ENCODE measurements at regions not wholly inside any gene's neighbourhood (a gene's known extent, or its start where the extent isn't known, plus 50 kb on each side); places are given as distances from the start of the nearest gene placed in this dataset.

GRCh38 chr12:88878295-88878694 is 298.0 kb upstream of the KITLG start:
- TF ChIP-seq POLR2A (IDR thresholded peaks at IDR 0.05) (no peak), CTCF (IDR thresholded peaks at IDR 0.05) (no peak)
- intact Hi-C loops (cut with DNase I), result no loop called here
- Histone ChIP-seq H3K36me3 (no peaks in the 10 kb centered on the region), H3K27me3 (no peaks in the 10 kb centered on the region), H3K9me3 (peaks cover 0 to 2% (median 0%) of the 10 kb centered on the region in 12 donors), H3K4me3 (no peak overlapping the region), H3K27ac (no peak overlapping the region), H3K4me1 (no peaks in the 10 kb centered on the region)
- 54 to 72% (median 69%) methylated on average over 2 of the region's 2 CpGs for WGBS, 4 donors
- DNase-seq (no peak), ATAC-seq (no peak)

GRCh38 chr12:88876857-88877256 is 296.6 kb upstream of the KITLG start:
- Histone ChIP-seq H3K4me1 (no peaks in the 10 kb centered on the region), H3K4me3 (no peak overlapping the region), H3K36me3 (no peaks in the 10 kb centered on the region), H3K27ac (no peak overlapping the region), H3K27me3 (no peaks in the 10 kb centered on the region), H3K9me3 (peaks cover 0 to 2% (median 0%) of the 10 kb centered on the region in 12 donors)
- TF ChIP-seq CTCF (IDR thresholded peaks at IDR 0.05), result no peak
- TF ChIP-seq POLR2A (IDR thresholded peaks at IDR 0.05), result no peak
- DNase-seq, result no peak
- ATAC-seq, result no peak
- intact Hi-C loops (cut with DNase I), result no loop called here
- 94 to 99% (median 96%) methylated on average over 2 of the region's 2 CpGs for WGBS, 4 donors

- Histone ChIP-seq H3K27ac (no peak overlapping the region), H3K4me3 (no peak overlapping the region), H3K27me3 (no peaks in the 10 kb centered on the region), H3K4me1 (peaks cover 0 to 20% (median 0%) of the 10 kb centered on the region in 12 donors), H3K9me3 (no peaks in the 10 kb centered on the region), H3K36me3 (no peaks in the 10 kb centered on the region)
- 38 to 47% (median 42%) methylated on average over 3 of the region's 3 CpGs for WGBS, 4 donors
- no peak for DNase-seq
- intact Hi-C loops (cut with DNase I), result no loop called here
- TF ChIP-seq POLR2A (IDR thresholded peaks at IDR 0.05), result no peak
- TF ChIP-seq CTCF (IDR thresholded peaks at IDR 0.05), result no peak
- ATAC-seq, result peak in 1 of 4 donors; percentile 20
Observed at GRCh38 chr12:88870000-88870737, 289.9 kb upstream of the KITLG start.

GRCh38 chr12:88868050-88868449 is 287.8 kb upstream of the KITLG start:
- Histone ChIP-seq H3K36me3 (no peaks in the 10 kb centered on the region), H3K4me1 (peaks cover 0 to 20% (median 0%) of the 10 kb centered on the region in 12 donors), H3K9me3 (no peaks in the 10 kb centered on the region), H3K27ac (peak overlapping the region in 1 of 12 donors; percentile 11), H3K4me3 (no peak overlapping the region), H3K27me3 (no peaks in the 10 kb centered on the region)
- peak in 2 of 4 donors; percentile 75 to 83 for ATAC-seq
- TF ChIP-seq CTCF (IDR thresholded peaks at IDR 0.05) (no peak), POLR2A (IDR thresholded peaks at IDR 0.05) (no peak)
- DNase-seq, result no peak
- intact Hi-C loops (cut with DNase I), result no loop called here

Data from heart left ventricle (tissue), 16 donors.